HG02970 (cell line): ENCODE measurements at regions not wholly inside any gene's neighbourhood (a gene's known extent, or its start where the extent isn't known, plus 50 kb on each side); places are given as distances from the start of the nearest gene placed in this dataset.

Experiments used
- ATAC-seq: cut with Tn5 transposase; IDR thresholded peaks from one replicate; pipeline ENCODE4 v1.9.1; 2021; ENCODE audit warnings: mild to moderate bottlenecking, moderate library complexity, moderate number of reproducible peaks; ENCODE audit not compliant: unreplicated experiment, low FRiP score

- no peak for ATAC-seq
Measured at GRCh38 chr2:192357217-192357616, 162.5 kb upstream of the TMEFF2 start.

GRCh38 chr2:192354512-192355244, 159.9 kb upstream of the TMEFF2 start:
- no peak for ATAC-seq

- no peak for ATAC-seq
Measured at GRCh38 chr2:192347542-192347941, 152.8 kb upstream of the TMEFF2 start.

GRCh38 chr2:192345287-192345686, 150.6 kb upstream of the TMEFF2 start:
- no peak for ATAC-seq

- no peak for ATAC-seq
Measured at GRCh38 chr2:192333642-192334041, 138.9 kb upstream of the TMEFF2 start.

- ATAC-seq: no peak
Measured at GRCh38 chr2:192328297-192328696, 133.6 kb upstream of the TMEFF2 start.

- ATAC-seq: no peak
Measured at GRCh38 chr2:192327576-192327975, 132.8 kb upstream of the TMEFF2 start.

- no peak for ATAC-seq
Measured at GRCh38 chr2:192315543-192315942, 120.8 kb upstream of the TMEFF2 start.

GRCh38 chr2:192314800-192315481, 120.2 kb upstream of the TMEFF2 start:
- no peak for ATAC-seq

GRCh38 chr2:192313773-192314172, 119.0 kb upstream of the TMEFF2 start:
- no peak for ATAC-seq

- no peak for ATAC-seq
Measured at GRCh38 chr2:192311701-192312460, 117.1 kb upstream of the TMEFF2 start.

- no peak for ATAC-seq
Measured at GRCh38 chr2:192307530-192307929, 112.8 kb upstream of the TMEFF2 start.

- no peak for ATAC-seq
Measured at GRCh38 chr2:192298664-192299063, 103.9 kb upstream of the TMEFF2 start.

GRCh38 chr2:192292478-192292877, 97.7 kb upstream of the TMEFF2 start:
- no peak for ATAC-seq

GRCh38 chr2:192288295-192288694, 93.6 kb upstream of the TMEFF2 start:
- ATAC-seq: no peak

GRCh38 chr2:192286093-192286701, 91.5 kb upstream of the TMEFF2 start:
- ATAC-seq: no peak

GRCh38 chr2:192283450-192283849, 88.7 kb upstream of the TMEFF2 start:
- no peak for ATAC-seq

GRCh38 chr2:192278701-192279100, 84.0 kb upstream of the TMEFF2 start:
- ATAC-seq: no peak

- ATAC-seq: no peak
Measured at GRCh38 chr2:192277494-192278109, 82.9 kb upstream of the TMEFF2 start.

- ATAC-seq: no peak
Measured at GRCh38 chr2:192275632-192276031, 80.9 kb upstream of the TMEFF2 start.

GRCh38 chr2:192267484-192267883, 72.8 kb upstream of the TMEFF2 start:
- no peak for ATAC-seq
